GM19239 (cell line): ENCODE measurements at regions not wholly inside any gene's neighbourhood (a gene's known extent, or its start where the extent isn't known, plus 50 kb on each side); places are given as distances from the start of the nearest gene placed in this dataset.
A peak's percentile ranks its signal among the peaks of the same experiment; 100 is the strongest.

Source experiments
- DNase-seq: peaks from one replicate; pipeline ENCODE4 v3.0.0; 2011; ENCODE audit warnings: low spot score; ENCODE audit not compliant: insufficient read length
- FAIRE-seq: peaks from 2 replicates; lab custom pipeline; 2011; peaks lifted over from hg19 to GRCh38; lab: Jason Lieb, UNC

DNA sequence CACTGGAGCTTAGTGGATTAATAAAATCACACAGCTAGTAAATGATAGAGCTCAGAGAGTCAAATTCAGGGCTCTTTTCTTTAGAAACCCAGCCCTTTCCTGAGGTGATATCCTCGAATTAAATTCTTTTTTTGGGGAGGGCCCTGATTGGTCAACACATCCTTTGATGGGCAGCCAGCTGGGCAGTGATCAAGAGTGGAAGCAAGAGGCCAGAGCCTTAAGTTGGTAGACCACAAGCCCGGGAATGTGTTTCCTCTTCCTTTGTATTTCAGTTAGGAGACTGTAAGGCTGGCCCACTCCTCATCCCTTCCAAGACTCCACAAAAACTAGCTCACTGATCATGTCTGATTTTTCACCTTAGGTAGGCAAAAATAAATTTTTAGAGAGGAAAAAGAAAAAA, 640.5 kb downstream of the DHX35 start:
- DNase-seq (no peak), FAIRE-seq (no peak)

DNA sequence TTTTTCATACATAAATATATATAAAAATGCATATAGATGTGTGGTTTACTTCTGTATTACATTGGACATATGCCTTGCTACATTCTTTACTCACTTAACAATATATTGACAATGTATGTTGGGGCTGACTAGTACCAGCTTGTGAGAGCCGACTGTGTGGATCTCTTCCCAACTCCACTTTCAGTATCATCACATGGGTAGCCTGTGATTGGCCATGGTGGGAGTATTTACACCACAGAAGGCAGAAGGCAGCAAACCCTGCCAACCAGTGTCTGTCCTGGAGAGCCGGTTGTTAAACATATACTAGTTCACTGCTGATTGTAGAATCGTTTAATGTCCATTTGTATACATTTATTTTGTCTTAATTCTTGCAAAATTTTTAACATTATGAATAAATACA, 638.7 kb downstream of the DHX35 start:
- DNase-seq (no peak), FAIRE-seq (no peak)

DNA sequence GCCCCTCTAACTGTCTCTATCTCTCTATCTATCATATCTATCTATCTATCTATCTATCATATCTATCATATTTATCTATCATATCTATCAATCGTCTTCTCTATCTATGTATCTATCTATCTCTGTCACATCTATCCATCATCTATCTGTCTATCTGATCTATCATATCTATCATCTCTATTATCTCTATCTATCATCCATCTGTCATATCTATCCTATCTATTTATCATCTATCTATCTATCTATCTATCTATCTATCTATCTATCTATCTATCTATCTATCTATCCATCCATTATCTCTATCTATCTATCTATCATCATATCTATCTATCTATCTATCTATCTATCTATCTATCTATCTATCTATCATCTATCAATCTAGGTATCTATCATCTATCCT, 638.0 kb downstream of the DHX35 start:
- FAIRE-seq = no peak

DNA sequence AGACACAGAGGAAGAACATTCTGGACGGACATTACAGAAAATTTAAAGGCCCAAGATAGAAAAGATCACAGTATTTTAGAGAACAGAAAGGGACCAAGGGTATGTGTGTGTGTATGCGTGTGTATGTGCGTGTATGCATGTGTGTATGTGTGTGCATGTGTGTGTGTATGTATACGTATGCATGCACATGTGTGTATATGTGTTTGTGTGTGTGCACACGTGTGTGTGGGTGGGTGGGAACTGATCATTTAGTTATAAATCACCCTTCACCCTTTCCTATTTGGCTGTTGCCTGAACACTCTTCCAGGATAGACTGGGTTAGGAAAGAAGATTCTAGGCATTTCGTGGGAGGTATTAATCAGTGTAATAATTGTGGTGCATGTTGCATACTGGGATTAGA, 634.4 kb downstream of the DHX35 start:
- FAIRE-seq (no peak), DNase-seq (no peak)

More for the DNA sequence above, 638.0 kb downstream of the DHX35 start:
- DNase-seq = no peak

DNA sequence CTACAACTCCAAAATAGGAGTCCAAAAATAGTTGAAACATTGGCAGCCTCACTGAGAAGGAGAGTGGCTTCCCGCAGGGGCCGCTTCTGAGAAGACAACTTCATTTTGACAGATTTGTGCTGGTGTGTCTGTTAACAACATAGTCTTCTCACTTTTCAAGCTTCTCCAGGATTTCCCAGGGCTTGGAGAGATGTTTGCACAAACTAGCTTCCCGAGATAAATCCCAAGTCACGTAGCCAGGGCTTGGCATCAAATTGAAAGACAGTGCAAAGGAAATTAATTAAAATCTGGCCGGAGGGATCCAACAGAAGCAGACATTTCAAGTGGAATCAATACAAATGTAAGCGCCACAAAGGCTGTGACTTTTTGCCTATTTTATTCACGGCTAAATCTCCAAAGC, 630.2 kb downstream of the DHX35 start:
- no peak for DNase-seq
- no peak for FAIRE-seq

DNA sequence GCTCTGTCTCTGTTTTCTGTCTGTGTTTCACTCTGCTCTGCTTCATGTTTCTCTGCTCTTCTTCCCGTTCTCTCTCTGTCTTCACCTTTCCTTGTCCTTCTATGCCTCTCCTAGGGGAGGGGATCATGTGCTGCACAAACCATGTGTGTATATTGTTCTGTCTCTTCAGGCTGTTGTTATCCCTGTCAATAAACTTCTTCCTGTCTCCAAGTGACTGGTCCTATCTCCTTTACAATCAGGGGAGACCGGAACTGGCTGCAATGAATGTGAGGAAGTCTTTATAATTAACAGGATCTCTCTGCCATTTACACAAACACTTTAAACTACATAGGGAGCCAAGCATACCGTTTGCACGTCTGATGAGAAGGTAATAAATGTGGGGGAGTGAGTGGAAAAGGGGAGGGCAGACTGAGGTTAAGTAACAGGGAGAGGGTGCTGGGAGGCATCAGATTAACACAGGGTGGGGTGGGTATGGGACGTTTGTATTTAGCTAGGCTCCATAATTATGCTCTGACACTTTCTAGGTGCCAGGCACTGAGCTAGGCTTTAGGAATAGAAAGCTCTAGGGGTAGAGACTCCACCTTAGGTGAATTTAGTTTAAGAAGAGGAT, 626.1 kb downstream of the DHX35 start:
- no peak for FAIRE-seq
- no peak for DNase-seq

DNA sequence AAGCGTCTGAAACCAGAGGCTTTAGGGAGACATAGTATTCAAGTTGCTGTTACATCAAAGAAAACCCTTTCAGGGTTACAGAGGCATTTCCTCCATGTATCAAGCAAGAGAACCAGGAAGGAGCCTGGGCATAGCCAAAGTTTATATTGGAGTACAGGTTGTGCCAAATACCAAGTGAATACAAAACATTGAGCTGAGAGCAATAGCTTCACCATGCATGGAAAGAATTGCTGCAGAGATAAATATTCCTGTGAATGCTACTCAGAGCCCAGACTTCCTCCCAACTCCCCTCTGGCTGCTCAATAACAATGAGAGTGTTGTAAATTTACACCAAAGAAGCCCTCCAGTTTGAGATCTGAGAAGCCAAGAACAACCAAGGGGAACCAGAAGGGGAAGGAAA, 618.9 kb downstream of the DHX35 start:
- DNase-seq (no peak), FAIRE-seq (no peak)

DNA sequence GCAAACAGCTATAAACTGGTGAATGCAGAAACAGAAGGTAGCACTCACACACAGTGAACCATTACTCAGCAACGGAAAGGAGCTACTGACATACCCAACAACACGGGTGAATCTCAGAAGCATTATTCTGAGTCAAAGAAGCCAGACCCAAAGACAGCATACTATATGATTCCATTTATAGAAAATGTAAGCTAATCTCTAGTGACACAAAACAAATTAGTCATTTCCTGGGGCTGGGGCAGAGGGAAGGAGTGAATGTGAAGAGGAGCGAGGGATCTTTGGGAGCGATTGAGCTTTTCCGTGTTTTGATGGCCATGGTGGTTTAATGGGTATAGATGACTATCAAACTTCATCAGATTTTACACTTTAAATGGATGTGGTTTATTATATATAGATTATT, 614.6 kb downstream of the DHX35 start:
- no peak for DNase-seq
- no peak for FAIRE-seq

DNA sequence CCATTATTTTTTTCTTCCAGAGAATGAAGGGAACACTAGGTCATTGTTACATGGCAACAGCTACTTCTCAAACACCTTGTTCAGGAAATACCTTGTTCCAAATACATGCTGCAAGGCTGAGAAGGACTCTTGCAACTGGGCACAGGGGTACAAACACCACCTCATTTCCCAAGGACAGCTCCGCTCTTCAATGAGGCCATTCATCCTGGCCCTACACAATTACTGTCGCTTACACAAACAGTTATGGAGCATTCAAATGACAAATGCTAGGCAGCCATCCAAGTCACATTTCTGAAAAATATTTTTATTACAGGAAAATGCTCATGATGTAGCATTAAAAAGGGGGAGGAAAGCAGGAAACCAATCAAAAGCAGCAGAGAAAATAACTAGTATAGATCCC, 611.9 kb downstream of the DHX35 start:
- no peak for DNase-seq
- FAIRE-seq = no peak

DNA sequence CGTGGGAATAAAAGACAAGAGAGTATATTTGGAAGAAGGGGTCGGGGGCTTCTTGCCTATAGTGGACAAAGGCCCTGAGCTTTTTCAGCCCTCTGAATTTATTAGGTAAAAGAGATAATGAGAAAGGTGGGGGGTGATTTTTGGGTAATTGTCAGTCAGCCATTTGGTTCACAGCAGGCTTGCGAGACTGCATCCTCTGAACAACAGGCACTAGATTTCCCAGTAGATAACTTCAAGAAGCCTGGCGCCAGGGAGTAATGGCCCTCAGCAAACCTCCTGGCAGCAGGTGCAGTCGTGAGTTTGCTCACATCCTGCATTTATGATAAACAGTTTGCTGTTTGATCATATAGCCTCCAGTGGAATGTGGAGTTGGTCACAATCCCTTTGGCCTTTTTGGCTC, 609.0 kb downstream of the DHX35 start:
- no peak for FAIRE-seq
- DNase-seq = no peak

DNA sequence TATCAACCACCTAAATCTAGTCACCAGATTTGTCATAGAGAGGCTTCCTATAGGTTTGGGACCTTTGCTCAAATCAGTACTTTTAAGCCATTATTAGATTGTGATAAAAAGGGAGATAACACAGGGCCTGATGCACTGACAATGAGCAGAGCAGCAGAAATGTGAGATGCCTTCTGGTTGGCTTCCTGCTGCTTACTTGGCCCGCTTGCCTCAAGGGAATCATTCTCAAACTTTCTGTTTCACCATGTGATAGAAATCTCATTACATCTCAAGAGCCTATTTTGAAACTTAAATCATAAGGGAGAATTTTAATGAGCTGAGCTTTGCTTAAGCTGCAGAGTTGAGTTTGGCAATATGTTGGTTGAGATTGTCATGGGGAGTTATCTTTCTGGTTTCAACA, 606.0 kb downstream of the DHX35 start:
- FAIRE-seq (peak; percentile 64), DNase-seq (peak; percentile 13)

DNA sequence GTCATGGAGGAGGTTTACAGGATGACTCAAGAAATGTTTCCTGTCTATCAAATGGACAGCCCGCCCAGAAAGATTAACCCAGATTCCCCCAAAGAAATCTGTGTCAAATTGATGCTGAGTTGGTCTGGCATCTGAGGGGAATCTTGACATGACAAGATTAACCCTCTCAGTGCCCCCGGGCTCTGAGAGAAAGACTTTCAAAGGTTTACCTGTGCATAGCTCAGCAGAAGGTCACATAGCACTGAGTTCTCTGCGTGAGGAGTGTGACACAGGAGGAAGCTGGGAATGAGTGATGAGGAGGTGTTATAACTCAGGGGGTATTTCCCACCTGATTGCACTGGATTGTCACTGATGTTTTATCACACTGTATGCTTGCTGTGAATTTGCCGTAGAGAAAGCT, 601.2 kb downstream of the DHX35 start:
- FAIRE-seq (peak; percentile 45), DNase-seq (no peak)

DNA sequence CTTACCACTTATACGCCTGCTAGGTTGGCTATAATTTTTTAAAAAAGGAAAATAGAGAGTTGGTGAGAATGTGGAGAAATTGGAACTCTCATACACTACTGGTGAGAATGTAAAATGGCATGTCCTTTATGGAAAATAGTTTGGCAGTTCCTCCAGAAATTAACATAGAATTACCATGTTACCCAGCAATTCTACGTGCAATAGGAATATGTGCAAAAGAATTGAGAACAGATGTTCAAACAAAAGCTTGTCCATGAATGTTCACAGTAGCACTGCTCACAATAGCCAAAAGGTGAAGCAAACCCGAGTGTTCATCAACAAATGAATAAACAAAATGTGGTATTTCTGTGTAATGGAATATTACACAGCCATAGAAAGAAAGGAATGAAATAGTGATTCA, 592.2 kb downstream of the DHX35 start:
- FAIRE-seq (no peak), DNase-seq (no peak)

DNA sequence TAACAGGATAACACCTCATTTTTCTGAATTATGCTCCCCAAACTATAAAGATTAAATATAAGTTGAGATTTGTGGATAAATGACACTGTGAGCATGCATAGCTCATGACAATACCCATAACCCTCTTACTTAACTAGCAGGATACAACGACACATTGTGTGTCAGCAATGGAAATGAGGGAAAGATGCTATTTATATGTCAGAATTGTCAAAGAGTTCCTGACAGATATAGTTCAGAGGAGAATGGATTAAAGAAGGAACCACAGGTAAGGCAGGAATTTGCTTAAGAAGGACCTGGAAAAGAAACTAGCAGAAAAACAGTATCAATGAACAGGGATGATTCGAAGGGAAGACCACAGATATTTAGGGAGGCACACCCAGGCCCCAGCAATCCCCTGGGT, 591.0 kb downstream of the DHX35 start:
- DNase-seq = no peak
- FAIRE-seq = no peak

DNA sequence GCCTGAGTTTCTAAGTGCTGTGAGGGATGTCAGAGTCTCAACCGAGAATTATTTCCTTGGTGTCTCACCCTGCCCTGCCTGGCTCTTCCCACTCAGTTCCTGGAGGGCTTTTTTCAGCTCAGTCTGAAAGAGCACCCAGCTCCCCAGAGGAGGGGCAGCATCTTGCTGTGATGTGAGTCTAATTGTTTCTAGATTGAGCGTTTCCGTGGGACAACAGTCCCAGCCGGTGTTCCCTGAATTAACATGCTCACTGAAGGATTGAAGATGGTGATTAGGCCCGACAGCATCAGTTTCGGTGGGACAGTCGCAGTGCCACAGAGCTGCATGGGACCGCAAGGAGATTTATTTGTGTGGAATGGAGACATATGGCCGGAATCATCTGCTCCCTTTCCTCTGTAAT, 587.6 kb downstream of the DHX35 start:
- no peak for FAIRE-seq

DNA sequence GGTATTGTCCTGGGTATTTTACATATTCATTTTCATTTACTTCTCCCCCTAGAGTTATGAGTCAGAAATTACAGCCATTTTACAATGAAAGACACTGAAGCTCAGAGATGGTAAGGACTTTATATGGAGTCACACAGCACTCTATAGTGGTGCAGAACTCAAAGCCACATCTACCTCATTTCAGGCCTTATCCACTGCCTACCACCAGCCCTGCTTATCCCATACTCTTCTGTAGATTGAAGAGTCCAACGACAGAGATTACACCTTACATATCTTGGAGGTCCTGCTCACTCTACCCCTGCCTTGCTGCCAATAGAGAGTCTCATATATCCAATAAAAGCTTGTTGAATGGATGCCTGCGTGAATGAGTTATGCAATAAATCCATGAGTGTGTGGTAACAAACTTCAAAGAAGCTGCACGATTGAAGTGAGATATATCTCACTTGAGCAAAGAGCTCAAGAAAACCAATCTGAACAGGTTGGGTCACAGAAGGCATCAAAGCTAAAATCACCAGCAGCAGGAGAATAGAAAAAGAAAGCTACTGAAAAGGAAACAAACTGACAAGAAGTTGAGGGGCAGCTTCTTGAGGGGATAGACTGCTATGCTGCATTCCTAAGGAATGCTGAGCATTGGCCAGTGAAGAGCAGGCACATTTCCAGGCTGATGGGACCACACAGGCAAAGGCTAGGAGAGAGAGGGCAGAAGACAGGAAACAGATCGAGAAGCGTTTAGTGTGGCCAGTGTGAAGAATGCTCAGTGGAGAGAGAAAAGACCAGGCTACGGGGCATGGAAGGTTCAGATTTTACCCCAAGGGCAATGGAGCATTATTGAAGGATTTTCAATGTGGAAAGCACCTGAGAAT, 585.6 kb downstream of the DHX35 start:
- DNase-seq (no peak), FAIRE-seq (no peak)

More for the DNA sequence above, 587.6 kb downstream of the DHX35 start:
- DNase-seq = no peak

DNA sequence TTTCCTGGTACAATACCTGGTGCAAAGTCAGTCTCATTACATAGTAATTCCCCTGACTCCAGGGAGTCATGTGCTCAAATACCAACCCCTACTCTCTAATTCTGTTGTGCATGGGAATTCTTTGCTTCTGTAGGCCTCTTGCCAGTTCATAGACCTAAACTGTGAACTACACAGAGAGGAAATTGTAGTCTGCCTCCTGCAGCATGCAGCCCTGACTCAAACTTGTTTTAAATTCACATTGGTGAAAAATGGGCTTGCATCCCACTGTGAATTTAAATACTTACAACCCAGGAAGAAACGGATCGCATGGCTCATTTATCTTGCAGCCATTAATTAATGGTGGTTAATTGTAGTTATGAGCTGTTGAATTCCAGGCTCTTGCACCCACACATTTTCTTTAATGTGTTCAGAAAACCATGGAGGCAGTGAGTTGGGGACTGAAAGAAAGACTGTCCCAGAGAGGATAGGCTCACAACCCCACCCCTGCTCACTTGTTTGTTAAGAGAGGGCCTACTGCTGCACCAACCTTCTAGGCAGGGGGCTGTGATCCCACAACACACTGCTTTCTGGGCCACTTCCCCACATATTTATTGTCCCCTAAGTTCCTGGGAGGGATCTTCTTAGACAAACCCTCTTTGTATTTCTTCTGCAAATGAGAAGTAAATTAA, 579.1 kb downstream of the DHX35 start:
- DNase-seq = no peak
- FAIRE-seq = no peak

DNA sequence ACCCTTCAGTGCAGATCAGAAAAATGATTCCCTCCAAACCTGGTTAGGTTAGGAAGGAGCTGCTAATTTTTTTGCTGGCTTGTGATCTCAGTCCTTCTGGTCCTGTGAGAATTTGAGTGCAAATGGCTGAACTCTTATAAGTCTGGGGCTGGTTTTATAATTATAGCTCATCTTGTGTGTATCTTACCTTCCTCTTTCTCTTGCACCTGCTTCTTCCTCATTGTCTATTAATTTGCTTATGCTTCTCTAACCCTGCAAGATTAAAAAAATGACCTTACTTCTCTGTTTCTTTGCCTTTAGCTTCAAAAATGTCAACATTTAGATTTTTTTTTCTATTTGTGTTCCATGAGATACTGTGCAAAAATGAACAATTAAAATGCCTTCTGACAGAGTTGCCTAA, 576.2 kb downstream of the DHX35 start:
- FAIRE-seq (no peak), DNase-seq (no peak)

DNA sequence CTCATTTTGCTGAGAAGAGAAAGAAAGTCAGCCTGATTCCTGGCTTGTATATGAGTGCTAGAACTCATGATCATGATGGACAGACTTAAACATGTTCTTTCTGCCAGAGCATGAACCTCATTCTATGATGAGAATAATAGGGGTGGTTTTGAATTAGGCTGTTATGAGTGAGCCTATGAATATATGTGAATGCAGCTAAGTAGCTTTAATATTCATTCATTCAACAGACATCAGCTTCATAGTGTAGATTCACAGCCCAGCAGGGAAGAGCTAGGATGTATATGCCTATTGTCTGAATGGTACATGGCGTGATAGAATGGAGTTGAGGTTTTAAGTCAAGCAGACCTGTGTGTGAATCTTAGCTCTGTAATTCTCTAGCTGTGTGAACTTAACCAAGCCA, 573.2 kb downstream of the DHX35 start:
- no peak for FAIRE-seq
- no peak for DNase-seq

DNA sequence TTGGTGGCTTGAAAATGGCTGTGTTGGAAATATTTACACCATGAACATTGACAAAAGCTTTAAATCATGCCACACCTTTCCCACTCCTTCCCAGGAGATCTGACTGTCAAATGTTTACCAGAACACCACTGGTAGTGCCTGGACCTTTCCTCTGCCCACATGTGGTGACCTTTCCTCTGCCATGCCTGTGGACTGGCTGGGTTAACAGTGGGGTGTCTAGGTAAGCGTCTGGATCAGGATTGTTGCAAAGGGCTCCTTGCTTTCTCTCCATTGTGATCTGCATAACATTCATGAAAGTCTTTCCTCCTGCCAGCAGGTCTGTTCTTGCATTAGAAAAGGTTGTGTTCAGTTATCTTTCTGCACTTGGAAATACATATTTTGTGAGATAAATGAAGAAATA, 572.7 kb downstream of the DHX35 start:
- DNase-seq (no peak), FAIRE-seq (no peak)

DNA sequence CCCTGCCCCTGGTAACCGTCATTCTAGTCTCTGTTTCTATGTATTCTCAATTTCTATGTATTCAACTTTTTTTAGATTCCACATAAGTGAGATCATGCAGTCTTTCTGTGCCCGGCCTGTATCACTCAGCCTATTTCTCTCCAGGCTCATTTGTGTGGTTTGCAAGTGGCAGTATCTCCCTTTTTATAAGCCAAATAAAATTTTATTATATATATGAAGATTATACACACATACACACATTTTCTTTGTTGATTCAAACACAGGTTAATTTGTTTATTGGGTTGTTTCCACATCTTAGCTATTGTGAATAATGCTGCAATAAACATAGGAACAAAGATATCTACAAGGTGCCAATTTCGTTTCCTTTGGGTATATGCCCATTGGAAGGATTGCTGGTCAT, 571.7 kb downstream of the DHX35 start:
- DNase-seq (no peak), FAIRE-seq (no peak)
